ENCODE measurements at regions not wholly inside any gene's neighbourhood (a gene's known extent, or its start where the extent isn't known, plus 50 kb on each side); places are given as distances from the start of the nearest gene placed in this dataset.

DNA sequence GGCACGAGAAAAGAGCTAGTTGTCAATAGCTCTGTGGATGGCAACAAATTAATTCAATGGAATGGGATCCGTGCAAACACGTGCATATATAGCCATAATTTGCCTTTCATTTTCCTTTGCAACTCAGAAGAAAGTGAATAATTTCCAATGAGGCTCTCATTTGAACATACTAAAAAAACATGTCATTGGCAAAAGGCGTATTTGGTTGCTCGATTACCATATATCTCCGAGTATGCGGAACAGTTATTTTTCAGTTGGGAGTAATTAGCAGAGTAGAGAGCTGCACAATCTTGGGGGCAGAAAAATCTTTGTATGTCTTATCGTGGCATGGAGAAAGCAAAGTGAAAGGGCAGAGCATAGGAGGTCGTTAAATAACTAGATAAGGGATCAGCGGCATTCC, 257.4 kb downstream of the SV2B start:
- TF ChIP-seq, protein P1, sequence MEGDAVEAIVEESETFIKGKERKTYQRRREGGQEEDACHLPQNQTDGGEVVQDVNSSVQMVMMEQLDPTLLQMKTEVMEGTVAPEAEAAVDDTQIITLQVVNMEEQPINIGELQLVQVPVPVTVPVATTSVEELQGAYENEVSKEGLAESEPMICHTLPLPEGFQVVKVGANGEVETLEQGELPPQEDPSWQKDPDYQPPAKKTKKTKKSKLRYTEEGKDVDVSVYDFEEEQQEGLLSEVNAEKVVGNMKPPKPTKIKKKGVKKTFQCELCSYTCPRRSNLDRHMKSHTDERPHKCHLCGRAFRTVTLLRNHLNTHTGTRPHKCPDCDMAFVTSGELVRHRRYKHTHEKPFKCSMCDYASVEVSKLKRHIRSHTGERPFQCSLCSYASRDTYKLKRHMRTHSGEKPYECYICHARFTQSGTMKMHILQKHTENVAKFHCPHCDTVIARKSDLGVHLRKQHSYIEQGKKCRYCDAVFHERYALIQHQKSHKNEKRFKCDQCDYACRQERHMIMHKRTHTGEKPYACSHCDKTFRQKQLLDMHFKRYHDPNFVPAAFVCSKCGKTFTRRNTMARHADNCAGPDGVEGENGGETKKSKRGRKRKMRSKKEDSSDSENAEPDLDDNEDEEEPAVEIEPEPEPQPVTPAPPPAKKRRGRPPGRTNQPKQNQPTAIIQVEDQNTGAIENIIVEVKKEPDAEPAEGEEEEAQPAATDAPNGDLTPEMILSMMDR (IDR thresholded peaks at IDR 0.05) = no peak
- no peak for TF ChIP-seq POLR2A (IDR thresholded peaks at IDR 0.05)

All from heart left ventricle (tissue), 13 donors.